ACC112 (cell line): ENCODE measurements at regions not wholly inside any gene's neighbourhood (a gene's known extent, or its start where the extent isn't known, plus 50 kb on each side); places are given as distances from the start of the nearest gene placed in this dataset.
"Not testable (repeated sequence)": the region's sequence is repeated elsewhere in the genome, so short reads cannot be mapped to it uniquely, and the experiment has no call there.

Experiments used
- H2AFZ ChIP-seq: fragments of 200-600 bp; sonication (generic); one replicate; pipeline ENCODE4 v1.6.0; 2017; ENCODE audit warnings: antibody characterized with exemption, low read length; ENCODE audit not compliant: unreplicated experiment
- H3K27ac ChIP-seq: fragments of 200-600 bp; sonication (generic); 2 replicates; pipeline ENCODE4 v1.5.1; 2014; ENCODE audit warnings: low read depth, mild to moderate bottlenecking, antibody characterized with exemption, low read length, moderate library complexity
- H3K27me3 ChIP-seq: fragments of 200-600 bp; sonication (generic); 2 replicates; pipeline ENCODE4 v1.6.1; 2014; ENCODE audit warnings: mild to moderate bottlenecking, antibody characterized with exemption, low read length, moderate library complexity, mixed read lengths; ENCODE audit not compliant: insufficient read depth
- H3K36me3 ChIP-seq: fragments of 200-600 bp; sonication (generic); 2 replicates; pipeline ENCODE4 v1.6.1; 2016; ENCODE audit warnings: mild to moderate bottlenecking, antibody characterized with exemption, low read length, moderate library complexity, mixed read lengths; ENCODE audit not compliant: insufficient read depth
- H3K4me1 ChIP-seq: fragments of 200-600 bp; sonication (generic); one replicate; pipeline ENCODE4 v1.6.1; 2016; ENCODE audit warnings: low read length, mixed read lengths; ENCODE audit not compliant: insufficient read depth, unreplicated experiment, control insufficient read depth
- H3K4me3 ChIP-seq: fragments of 200-600 bp; sonication (generic); 2 replicates; pipeline ENCODE4 v1.5.1; 2014; ENCODE audit warnings: mild to moderate bottlenecking, low read depth, low read length
- H3K79me2 ChIP-seq: fragments of 200-600 bp; sonication (generic); one replicate; pipeline ENCODE4 v1.6.0; 2016; ENCODE audit warnings: low read length; ENCODE audit not compliant: control insufficient read depth, unreplicated experiment, insufficient read depth

GRCh38 chr9:21533597-21533996 lies 51.5 kb upstream of the IFNE start:
- Histone ChIP-seq H3K27me3 (no peaks in the 10 kb centered on the region), H3K4me3 (no peak overlapping the region), H3K36me3 (peaks cover 46% of the 10 kb centered on the region), H2AFZ (no peak overlapping the region), H3K79me2 (peaks cover 84% of the 10 kb centered on the region), H3K27ac (0 out of 2 replicates have a peak overlapping the region, but pooled peaks have one; percentile 13), H3K4me1 (peaks cover 31% of the 10 kb centered on the region)

- no peak overlapping the region for H2AFZ ChIP-seq
- peak overlapping the region; percentile 25; the same call in 1 of the 2 replicates for H3K27ac ChIP-seq
- H3K27me3 ChIP-seq = no peaks in the 10 kb centered on the region
- H3K36me3 ChIP-seq = peaks cover 30% of the 10 kb centered on the region
- H3K4me1 ChIP-seq = peaks cover 31% of the 10 kb centered on the region
- no peak overlapping the region for H3K4me3 ChIP-seq
- H3K79me2 ChIP-seq = peaks cover 67% of the 10 kb centered on the region
Measured at GRCh38 chr9:21535396-21535795, 53.3 kb upstream of the IFNE start.

GRCh38 chr9:21542787-21543186 lies 60.7 kb upstream of the IFNE start:
- Histone ChIP-seq H3K36me3 (peaks cover 39% of the 10 kb centered on the region), H3K27ac (peak overlapping the region; percentile 77), H2AFZ (no peak overlapping the region)

GRCh38 chr9:21543187-21543586 lies 61.1 kb upstream of the IFNE start:
- peaks cover 68% of the 10 kb centered on the region for H3K79me2 ChIP-seq
- H3K36me3 ChIP-seq = peaks cover 43% of the 10 kb centered on the region
- peak overlapping the region; percentile 1; the same call in 1 of the 2 replicates for H3K4me3 ChIP-seq
- H3K27me3 ChIP-seq = no peaks in the 10 kb centered on the region
- H3K27ac ChIP-seq = peak overlapping the region; percentile 77
- H2AFZ ChIP-seq = no peak overlapping the region
- H3K4me1 ChIP-seq = peaks cover 40% of the 10 kb centered on the region

More at GRCh38 chr9:21542787-21543186, 60.7 kb upstream of the IFNE start:
- Histone ChIP-seq H3K79me2 (peaks cover 64% of the 10 kb centered on the region), H3K4me3 (peak overlapping the region; percentile 1; the same call in 1 of the 2 replicates), H3K4me1 (peaks cover 36% of the 10 kb centered on the region), H3K27me3 (no peaks in the 10 kb centered on the region)

GRCh38 chr9:21543816-21544215 lies 61.7 kb upstream of the IFNE start:
- not testable (repeated sequence) for H2AFZ ChIP-seq, H3K4me3 ChIP-seq, H3K27me3 ChIP-seq
- Histone ChIP-seq H3K27ac (peak overlapping the region; percentile 77), H3K4me1 (peaks cover 46% of the 10 kb centered on the region), H3K79me2 (peaks cover 71% of the 10 kb centered on the region), H3K36me3 (peaks cover 43% of the 10 kb centered on the region)

- H3K4me3 ChIP-seq = peak overlapping the region; percentile 67
- H3K27me3 ChIP-seq = no peaks in the 10 kb centered on the region
- no peak overlapping the region for H2AFZ ChIP-seq
- H3K27ac ChIP-seq = peak overlapping the region; percentile 100
- peaks cover 72% of the 10 kb centered on the region for H3K4me1 ChIP-seq
- peaks cover 45% of the 10 kb centered on the region for H3K36me3 ChIP-seq
- peaks cover 94% of the 10 kb centered on the region for H3K79me2 ChIP-seq
Measured at GRCh38 chr9:21546949-21547348, 64.8 kb upstream of the IFNE start.

GRCh38 chr9:21549251-21549765 lies 67.2 kb upstream of the IFNE start:
- peaks cover 94% of the 10 kb centered on the region for H3K79me2 ChIP-seq
- H3K27ac ChIP-seq = peak overlapping the region; percentile 100
- no peaks in the 10 kb centered on the region for H3K27me3 ChIP-seq
- H2AFZ ChIP-seq = no peak overlapping the region
- peak overlapping the region; percentile 67 for H3K4me3 ChIP-seq
- H3K36me3 ChIP-seq = peaks cover 25% of the 10 kb centered on the region
- H3K4me1 ChIP-seq = peaks cover 74% of the 10 kb centered on the region

GRCh38 chr9:21549890-21550289 lies 67.8 kb upstream of the IFNE start:
- Histone ChIP-seq H3K27me3 (no peaks in the 10 kb centered on the region), H3K4me1 (peaks cover 80% of the 10 kb centered on the region), H3K36me3 (peaks cover 19% of the 10 kb centered on the region), H3K79me2 (peaks cover 93% of the 10 kb centered on the region), H3K4me3 (peak overlapping the region; percentile 67), H2AFZ (no peak overlapping the region), H3K27ac (peak overlapping the region; percentile 100)

GRCh38 chr9:21550392-21550791 lies 68.3 kb upstream of the IFNE start:
- no peak overlapping the region for H2AFZ ChIP-seq
- H3K27ac ChIP-seq = peak overlapping the region; percentile 100
- H3K79me2 ChIP-seq = peaks cover 93% of the 10 kb centered on the region
- H3K4me3 ChIP-seq = peak overlapping the region; percentile 67
- H3K36me3 ChIP-seq = peaks cover 15% of the 10 kb centered on the region
- H3K4me1 ChIP-seq = peaks cover 78% of the 10 kb centered on the region
- no peaks in the 10 kb centered on the region for H3K27me3 ChIP-seq

GRCh38 chr9:21551401-21551800 lies 69.3 kb upstream of the IFNE start:
- H2AFZ ChIP-seq = no peak overlapping the region
- peak overlapping the region; percentile 67 for H3K4me3 ChIP-seq
- H3K4me1 ChIP-seq = peaks cover 76% of the 10 kb centered on the region
- H3K27me3 ChIP-seq = no peaks in the 10 kb centered on the region
- peak overlapping the region; percentile 100 for H3K27ac ChIP-seq
- H3K36me3 ChIP-seq = peaks cover 14% of the 10 kb centered on the region
- H3K79me2 ChIP-seq = peaks cover 93% of the 10 kb centered on the region
